Lower leg skin (tissue), 3 donors: ENCODE measurements at regions not wholly inside any gene's neighbourhood (a gene's known extent, or its start where the extent isn't known, plus 50 kb on each side); places are given as distances from the start of the nearest gene placed in this dataset.

ENCODE experiments used
- POLR2A ChIP-seq, 2 donors: fragments of 450-650 bp; IDR thresholded peaks; one replicate each; pipeline ENCODE4 v1.6.1; 2016 to 2017; ENCODE audit warnings: antibody characterized with exemption in 2 of 2, mild to moderate bottlenecking in 1 of 2, moderate library complexity in 1 of 2
- TF ChIP-seq, protein P1 (sequence below), 3 donors: fragments of 450-650 bp; IDR thresholded peaks; one replicate each; pipeline ENCODE4 v1.5.1; 2016; ENCODE audit warnings: antibody characterized with exemption in 3 of 3, mild to moderate bottlenecking in 3 of 3, moderate library complexity in 2 of 3

DNA sequence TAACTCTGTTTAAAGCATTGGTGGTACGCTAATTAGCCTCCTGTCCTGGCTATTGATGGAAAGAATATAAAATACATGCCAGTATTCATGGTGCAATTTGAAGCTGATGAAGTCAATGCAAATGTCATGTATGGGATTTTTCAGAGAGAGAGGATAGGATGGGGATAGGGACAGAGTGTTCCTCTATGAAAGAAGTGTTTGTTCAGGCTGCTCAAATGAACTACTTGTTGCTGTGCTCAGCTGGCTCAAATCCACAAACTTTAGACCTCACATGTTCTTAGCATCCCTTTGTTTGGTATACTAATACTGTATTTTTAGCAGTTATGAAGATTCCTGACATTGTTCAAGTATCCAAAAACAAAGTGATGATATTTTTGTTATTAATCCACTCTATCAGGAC, 116.5 kb downstream of the SLITRK1 start:
- TF ChIP-seq, protein P1, sequence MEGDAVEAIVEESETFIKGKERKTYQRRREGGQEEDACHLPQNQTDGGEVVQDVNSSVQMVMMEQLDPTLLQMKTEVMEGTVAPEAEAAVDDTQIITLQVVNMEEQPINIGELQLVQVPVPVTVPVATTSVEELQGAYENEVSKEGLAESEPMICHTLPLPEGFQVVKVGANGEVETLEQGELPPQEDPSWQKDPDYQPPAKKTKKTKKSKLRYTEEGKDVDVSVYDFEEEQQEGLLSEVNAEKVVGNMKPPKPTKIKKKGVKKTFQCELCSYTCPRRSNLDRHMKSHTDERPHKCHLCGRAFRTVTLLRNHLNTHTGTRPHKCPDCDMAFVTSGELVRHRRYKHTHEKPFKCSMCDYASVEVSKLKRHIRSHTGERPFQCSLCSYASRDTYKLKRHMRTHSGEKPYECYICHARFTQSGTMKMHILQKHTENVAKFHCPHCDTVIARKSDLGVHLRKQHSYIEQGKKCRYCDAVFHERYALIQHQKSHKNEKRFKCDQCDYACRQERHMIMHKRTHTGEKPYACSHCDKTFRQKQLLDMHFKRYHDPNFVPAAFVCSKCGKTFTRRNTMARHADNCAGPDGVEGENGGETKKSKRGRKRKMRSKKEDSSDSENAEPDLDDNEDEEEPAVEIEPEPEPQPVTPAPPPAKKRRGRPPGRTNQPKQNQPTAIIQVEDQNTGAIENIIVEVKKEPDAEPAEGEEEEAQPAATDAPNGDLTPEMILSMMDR (IDR thresholded peaks at IDR 0.05): no peak
- TF ChIP-seq POLR2A (IDR thresholded peaks at IDR 0.05): no peak
